Skeletal muscle cell (primary cell): ENCODE measurements at regions not wholly inside any gene's neighbourhood (a gene's known extent, or its start where the extent isn't known, plus 50 kb on each side); places are given as distances from the start of the nearest gene placed in this dataset.

Source experiments
- DNase-seq: peaks from one replicate; pipeline ENCODE4 v3.0.0-alpha.2; 2010; ENCODE audit warnings: low read depth
- H3K4me3 ChIP-seq: 2 replicates; pipeline ENCODE4 v1.5.1; 2011; ENCODE audit warnings: low read depth, mild to moderate bottlenecking, control low read depth, low read length, moderate library complexity

DNA sequence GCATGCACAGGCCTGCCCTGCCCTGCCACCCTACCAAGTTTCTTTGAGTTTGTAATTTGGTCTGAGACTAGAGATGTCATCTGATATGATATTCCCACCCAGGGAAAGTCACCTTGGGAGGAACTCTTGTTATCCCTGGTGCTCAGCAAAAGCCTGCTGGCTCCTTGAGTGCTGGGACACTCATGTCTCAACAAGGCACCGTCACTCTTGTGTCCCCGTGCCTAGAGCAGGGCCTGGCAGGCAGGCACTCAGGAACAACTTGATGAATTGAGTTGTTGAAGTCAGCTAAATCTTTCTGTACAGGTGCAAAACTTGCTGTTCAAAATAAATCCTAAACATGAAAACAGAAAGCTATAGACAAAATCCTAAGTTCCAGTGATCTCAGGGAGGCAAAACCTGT is 345.4 kb downstream of the KCNRG start:
- DNase-seq = no peak
- no peak overlapping the region for H3K4me3 ChIP-seq

DNA sequence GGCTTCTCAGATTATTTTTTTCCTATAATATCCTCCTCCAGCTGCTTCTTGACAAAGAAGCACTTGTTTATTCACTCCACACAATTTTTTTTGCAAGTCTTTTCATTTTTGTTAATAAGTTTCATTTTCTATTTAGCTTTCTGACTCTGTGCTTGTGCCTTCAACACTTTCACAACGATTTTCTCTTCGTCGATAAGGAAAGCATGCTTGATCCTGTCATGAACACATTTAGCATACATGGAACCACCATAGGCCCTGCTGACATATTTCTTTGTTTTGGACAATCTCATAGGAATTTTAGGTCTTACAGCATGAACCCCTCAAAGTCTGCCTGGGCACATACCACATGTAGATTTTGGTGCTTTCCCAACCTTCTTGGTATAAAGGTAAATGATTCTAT is 346.0 kb downstream of the KCNRG start:
- no peak overlapping the region for H3K4me3 ChIP-seq
- DNase-seq = no peak

DNA sequence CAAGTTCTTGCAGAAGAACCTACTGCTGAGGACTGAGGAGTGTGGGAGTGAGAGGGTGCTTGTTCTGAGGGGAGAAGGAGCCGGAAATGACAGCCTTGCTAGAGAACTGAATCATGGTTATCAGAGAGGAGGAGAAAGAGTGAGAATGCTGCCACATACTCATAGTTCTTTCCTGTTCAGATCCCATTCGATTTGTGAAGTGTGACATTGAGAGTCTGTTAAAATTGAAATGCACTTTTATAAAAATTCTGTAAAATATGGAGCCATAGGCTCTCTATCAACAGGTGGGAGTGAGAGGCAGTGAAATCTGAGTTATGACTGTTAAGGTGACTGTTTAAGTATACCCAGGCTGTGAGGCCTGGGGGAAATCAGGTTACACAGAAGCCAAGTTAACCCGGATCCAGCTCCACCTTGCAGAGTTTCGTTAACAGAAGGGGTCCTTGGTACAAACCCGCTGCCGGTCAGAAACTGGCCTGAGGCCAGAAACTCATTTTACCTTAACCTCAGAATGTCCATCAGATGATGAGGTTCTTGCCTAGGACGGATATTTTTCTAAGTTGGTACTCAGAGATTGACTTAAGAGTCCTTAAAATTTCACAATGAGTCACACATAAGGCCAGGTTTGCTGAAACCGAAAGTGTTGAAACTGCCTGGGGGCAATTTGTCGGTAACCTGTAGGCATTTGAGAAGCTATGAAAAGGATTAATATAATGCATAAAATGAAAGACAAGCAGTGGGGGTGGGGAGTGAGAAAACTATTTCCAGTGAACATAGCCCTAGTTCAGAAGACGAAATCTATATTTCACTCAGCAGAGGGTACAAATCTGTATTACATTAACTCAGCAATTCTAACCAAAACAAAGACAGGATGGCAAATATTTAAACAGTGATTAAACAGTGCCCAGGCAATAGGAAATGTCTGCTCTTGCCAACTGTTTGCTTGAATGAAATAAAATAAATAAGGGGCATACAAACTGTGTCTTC is 350.5 kb downstream of the KCNRG start:
- H3K4me3 ChIP-seq = no peak overlapping the region
- DNase-seq = no peak

DNA sequence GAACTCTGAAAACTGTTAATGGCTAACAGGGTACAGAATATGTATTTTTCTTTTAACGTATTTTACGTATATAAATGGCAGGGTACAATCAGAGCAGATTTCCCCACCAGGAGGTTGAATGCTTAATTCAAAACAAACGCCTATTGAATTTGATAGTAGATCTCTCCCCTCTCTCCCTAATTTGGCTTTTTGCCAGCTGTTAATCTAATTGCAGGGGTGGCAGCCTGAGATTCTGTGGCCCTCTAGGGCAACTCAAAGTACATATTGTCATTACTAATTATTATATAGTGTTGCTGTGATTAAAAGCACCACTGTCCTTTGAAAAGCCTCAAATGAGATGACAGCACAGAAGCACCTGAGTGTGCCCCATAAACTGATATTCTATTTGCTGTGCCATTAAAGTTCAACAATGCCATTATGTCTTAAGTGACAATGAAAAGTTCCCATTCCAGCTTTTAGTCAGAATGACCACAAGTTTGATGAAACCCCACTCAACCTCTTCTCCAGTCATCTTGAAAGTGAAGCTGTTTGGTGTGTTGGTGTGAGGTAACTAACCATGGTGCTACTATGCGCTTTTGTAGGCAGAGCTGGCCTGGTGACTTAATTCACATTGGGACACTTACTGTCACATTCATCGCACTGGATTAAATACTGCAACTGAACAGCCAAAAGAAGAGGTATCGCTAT is 351.4 kb downstream of the KCNRG start:
- DNase-seq = no peak
- no peak overlapping the region for H3K4me3 ChIP-seq

DNA sequence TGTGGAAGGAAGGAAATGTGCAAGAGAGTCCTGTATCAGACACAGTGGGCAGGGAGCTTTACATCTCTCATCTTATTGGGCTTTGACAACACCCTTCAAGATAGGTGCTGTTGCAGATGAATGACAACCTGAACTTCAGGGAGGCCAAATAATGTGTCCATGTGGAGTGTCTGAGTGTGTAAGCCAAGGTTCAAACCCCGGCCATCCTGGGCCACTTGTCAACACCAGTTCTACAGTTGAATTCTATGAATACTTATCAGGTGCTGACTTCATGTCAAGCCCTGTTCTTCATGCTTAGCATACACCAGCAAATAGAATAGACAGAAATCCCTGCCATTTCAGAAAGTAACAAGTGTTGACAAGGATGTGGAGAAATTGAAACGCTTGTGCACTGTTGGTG is 354.4 kb downstream of the KCNRG start:
- no peak for DNase-seq
- H3K4me3 ChIP-seq = no peak overlapping the region

DNA sequence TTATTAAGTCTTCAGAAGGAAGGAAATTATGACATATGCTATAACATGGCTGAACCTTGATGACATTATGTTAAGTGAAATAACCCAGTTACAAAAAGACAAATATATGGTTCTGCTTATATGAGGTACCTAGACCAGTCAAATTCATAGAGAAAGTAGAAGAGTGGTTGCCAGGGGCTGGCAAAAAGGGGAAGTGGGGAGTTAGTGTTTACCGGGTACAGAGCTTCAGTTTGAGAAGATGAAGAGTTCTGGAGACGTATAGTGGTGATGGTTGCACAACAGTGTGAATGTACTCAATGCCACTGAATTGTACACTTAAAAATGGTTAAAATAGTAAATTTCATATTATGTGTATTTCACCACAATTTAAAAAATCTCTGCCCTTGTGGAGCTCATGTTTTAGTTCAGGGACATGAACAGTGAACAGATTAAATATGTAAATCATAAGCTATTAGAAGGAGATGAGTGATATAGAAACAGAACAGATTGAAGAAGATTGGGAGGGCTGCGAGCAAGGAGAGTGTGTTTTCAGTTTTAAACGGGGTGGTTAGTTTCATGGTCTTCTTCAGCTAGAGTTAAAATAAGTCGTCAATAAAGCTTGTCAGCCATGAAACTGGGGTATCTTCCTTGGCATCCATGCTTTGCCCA is 355.2 kb downstream of the KCNRG start:
- DNase-seq = no peak
- H3K4me3 ChIP-seq = no peak overlapping the region

DNA sequence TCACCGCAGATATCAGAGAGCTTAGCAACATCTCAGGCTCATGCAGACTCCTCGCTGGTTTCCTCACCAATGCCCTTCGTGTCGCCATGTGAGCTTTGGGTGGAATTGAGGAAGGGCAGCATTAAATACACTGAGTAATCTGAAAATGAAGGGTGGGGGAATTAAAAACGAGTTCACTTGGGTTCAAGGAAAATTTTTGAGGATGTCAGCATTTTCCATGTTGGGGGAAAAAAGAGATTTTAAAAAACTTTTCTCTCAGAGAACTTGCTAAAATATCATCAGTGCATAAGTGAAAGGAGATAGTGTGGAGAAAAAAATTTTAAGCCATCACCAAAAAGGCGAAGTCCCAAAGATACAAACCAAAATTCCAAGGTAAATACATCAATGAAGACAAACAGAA is 359.3 kb downstream of the KCNRG start:
- no peak overlapping the region for H3K4me3 ChIP-seq
- DNase-seq = no peak

DNA sequence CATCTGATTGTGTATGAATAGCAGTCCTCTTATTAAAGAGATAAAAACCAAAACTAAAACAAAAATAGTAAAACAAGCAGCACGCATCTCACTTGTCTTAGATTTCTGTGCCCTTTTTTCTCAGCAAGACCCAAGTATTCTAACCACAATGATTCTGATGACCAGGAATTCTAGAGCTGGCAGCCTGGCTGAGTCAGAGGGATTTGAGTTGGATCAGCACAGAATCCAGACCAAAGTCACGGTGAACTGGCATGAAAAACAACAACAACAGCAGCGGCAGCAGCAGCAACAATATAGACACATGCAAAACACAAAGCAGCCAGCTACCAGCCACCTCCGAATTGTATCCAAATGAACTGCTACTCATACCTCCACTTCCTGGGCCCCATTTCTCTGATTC is 360.5 kb downstream of the KCNRG start:
- no peak for DNase-seq
- H3K4me3 ChIP-seq = no peak overlapping the region

DNA sequence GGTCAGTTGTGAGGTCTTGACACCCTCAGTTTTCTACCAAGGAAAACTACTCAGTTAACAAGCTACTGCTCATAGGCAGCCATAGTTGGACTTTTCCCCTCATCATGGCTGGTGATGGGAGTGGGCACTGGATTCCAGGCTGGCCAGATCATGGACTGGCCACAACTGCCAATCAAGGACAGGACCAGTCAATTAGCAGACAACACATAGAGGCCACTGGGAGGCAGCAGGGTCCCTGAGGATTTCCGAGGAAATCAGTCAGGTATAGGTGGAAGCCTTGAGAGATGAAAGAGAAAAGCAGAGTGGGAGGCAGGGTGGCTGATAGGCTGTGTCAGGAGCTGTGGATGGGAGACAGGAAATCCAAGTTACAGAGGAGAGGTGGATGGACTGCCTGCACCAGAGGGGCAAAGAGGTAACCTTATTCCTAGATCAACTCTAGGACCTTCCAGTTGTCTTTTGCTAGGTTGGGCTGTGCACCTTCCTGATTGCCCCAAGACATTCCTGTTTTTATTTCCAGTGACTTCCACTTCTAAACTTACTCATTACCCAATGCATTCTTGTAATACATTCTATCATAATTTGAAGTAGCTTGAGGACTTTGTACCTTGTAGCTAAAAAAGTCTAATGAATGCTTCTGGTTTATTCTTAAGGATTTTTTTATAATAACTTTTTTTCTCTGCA is 361.8 kb downstream of the KCNRG start:
- no peak for DNase-seq
- no peak overlapping the region for H3K4me3 ChIP-seq

DNA sequence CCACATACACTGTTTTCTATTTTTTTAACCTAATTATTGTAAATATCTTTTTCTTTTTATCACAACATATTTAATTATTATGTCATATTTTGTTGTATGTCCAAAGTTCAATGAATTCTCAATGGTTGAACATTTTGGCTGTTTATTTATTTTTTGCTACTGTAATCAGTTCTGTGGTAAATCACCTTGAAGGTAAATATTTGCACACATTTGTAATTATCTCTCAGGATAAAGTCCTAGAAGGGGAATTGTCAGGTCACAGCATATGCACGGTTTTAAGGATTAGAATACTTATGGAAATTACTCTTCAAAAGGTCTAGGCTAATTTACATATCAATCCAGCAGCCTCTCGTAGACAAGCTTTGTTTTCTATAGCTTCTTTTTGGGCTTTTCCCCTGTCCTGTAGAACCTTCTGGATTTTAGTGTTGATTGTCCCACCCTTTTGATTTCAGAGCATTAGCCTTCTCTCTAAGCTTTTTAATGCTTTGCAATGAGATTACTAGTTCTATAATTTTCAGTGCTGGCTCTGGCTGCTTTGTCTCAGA is 362.6 kb downstream of the KCNRG start:
- no peak for DNase-seq
- H3K4me3 ChIP-seq = no peak overlapping the region

DNA sequence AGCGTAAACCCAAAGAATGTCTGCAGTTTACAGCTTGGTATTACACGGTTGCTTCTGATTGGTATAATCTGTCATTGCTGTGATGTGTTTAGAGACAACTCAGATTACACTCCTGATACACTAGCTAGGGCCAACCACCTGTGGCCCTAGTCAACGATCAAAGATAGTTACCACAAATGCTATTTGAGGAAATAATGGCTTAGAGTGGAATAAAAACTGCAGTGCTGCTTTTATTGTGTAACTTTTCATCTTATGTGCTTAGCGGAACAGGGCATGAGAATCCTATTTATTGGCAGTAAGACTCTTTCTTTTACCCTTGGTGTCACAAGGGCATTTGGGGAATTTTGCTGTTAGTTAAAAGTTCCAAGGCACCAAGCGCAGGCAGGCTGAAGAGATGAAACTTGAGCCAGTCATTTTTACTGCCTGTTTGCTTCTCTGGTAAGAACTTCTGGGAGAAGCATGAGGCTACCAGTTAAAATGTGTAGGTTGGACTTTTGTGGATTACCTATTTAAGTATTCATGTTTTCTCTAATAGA is 363.3 kb downstream of the KCNRG start:
- DNase-seq = no peak

DNA sequence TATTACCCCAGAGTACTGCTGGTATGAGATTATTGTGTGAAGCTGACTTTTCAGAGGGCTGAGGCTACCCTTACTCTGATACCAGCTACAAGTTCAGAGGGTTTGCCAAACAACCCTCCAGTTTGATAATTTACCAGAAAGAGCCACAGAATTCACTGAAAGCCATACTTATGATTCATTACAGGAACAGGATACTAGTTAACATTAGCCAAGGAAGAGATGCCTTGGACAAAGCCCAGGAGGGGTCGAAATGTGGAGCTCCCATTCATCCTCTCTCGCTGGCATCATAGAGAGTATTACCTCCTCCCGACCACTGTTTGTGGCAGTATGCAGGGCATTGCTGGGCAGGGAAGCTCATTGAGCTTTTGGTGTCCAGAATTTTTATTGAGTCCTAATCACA is 364.3 kb downstream of the KCNRG start:
- DNase-seq = no peak
- no peak overlapping the region for H3K4me3 ChIP-seq

More for the DNA sequence above, 363.3 kb downstream of the KCNRG start:
- no peak overlapping the region for H3K4me3 ChIP-seq

DNA sequence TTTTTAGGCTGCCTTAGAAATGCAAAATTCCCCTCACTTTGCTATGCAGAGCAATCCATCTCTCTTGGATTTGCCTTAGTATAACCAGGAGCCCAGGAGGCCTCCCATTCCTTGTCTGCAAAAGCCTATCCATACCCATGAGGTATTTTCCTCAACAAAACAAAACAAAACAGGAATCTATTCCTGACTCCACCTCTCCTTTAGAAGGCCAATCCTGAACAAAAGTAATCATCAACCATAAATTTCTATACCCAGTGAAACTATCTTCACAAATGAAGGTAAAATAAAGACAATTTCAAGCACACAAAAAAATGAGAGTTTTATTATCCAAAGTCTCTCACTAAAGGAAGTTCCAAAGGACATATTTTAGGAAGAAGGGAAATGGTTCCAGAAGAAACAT is 365.7 kb downstream of the KCNRG start:
- H3K4me3 ChIP-seq = no peak overlapping the region
- no peak for DNase-seq

DNA sequence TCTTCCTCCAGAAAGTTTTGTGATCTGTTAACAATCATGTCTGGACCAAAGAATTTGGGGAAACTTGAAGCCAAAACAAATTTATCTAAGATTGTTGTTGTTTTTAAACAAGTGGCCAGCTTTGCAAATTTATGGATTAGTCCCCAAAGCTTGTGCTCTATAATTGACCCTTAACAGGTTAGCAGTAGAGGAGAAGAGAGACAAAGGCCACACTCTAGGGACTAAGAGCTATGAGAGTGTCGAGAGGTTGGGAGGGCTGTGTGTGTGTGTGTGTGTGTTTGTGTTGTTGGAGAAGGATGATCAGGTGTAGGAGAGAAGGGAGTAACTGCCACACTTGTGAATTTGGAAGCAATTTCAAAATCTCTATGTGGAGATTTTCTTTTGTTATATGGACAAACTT is 367.3 kb downstream of the KCNRG start:
- no peak for DNase-seq

DNA sequence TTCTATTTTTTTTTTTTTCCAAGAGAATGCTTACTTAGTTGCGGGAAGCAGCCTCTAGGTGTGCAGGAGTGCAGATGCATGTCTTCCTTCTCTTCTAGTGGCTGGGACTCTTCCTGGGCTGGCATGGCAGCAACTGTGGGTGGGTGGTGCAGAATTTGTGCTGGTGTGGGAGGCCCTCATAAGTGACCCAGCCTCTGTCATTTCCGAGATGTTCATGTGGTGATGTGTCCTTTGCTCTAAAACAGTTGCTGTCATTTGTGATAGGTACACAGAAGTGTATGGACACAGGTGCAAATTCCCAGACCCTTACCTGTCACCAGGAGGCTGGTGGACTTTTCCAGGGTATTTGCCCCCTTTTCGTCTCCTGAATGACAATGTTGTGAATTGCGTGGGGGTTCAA is 367.7 kb downstream of the KCNRG start:
- DNase-seq = no peak
- no peak overlapping the region for H3K4me3 ChIP-seq

More for the DNA sequence above, 367.3 kb downstream of the KCNRG start:
- H3K4me3 ChIP-seq = no peak overlapping the region

DNA sequence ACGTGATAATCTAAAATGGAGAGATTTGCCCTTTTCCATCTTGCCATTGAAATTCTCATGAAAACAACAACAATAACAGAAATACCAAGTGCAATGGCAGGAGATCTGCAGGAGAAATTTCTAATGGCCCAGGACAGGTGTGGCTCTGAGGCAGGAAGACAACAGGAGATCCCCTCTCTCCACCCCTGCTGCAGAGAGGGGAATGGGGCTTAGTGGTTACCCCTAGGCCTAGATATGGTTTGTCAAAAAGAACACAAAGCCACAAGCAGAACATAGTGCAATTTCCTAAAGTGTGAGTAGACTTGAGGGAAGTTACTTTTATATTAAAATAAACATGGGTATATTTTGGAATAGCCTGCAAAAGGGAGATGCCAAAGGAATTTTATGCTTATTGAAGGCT is 369.5 kb downstream of the KCNRG start:
- DNase-seq = no peak
- H3K4me3 ChIP-seq = no peak overlapping the region

DNA sequence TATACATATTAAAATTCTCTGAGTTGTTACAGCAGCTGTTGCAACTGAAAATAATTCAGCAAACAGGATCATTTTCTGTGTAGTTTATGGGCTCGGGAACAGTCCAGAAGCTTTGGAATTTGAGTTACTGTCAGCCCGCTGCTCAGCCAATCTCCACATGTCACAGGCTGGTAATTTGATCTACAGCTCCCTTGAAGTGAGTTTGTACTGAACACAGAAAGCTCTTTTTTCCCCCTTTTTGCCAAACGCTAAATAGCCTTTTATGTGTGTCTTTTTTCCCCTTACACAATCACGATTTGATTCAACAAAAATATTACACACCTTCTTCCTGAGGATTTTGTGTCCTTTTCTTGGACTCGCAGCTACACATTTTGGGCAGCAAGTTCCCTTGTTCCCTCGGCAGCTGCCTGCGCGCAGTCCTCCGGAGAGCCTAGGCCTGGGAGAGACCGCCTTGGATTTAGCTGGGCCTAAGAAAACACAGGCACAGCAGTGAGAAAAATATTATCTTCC is 371.4 kb downstream of the KCNRG start:
- peak; percentile 77 for DNase-seq
- peak overlapping the region; percentile 28 for H3K4me3 ChIP-seq

DNA sequence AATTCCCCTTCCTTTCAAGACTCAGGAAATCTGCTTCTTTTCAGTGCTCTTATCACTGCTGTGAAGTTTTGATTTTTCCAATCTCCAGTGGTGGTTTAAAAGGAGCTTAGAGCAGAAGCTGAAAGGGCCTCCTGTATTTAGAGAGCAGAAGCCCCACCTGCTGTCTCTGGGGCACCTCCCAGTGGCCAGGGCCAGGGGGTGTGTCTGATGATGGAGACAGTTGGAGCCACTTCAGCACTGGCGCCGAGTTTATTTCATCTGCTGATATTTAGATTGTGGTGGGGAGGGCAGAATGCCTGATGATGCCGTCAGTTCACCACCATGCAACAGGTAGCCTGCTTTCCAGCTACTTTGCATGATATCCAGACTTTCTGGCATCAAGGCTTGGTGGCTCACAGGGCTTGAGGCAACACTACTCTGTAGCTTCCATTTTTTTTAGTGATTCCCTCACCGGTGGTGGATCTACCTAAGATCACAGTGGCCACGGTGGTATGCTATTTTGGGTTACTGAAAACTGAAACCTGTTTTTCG is 371.9 kb downstream of the KCNRG start:
- peak overlapping the region; percentile 28 for H3K4me3 ChIP-seq
- no peak for DNase-seq

DNA sequence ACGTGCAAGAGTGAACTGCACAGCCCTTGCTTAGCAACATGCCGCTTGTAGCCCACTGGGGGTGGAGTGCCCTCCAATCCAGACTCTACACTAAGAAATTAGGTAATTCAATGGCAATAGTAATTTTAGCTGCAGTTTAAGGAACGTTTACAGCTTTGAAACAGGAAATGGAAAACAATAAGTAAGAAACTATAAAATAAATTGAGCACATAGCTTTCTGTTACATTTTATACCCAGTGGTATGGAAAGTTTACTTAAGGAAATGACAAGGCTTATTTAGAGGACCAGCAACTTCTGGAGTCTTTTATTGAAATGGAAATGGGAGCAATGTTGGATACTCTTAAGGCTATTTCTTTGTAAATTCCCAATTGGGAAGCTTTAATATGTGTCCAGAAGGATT is 373.2 kb downstream of the KCNRG start:
- DNase-seq = no peak
- H3K4me3 ChIP-seq = no peak overlapping the region
